IMR-90 (cell line): ENCODE measurements at regions not wholly inside any gene's neighbourhood (a gene's known extent, or its start where the extent isn't known, plus 50 kb on each side); places are given as distances from the start of the nearest gene placed in this dataset.

Source experiments
- BHLHE40 ChIP-seq: fragments of 150-350 bp; IDR thresholded peaks from 2 replicates; pipeline ENCODE4 v1.6.1; 2016; ENCODE audit warnings: mild to moderate bottlenecking, low read depth, low read length
- CEBPB ChIP-seq: IDR thresholded peaks from 2 replicates; pipeline ENCODE4 v1.6.1; 2012; ENCODE audit warnings: low read depth, low read length, improper control_type of control experiment
- CTCF ChIP-seq: conservative IDR thresholded peaks from 2 replicates; pipeline ENCODE4 v1.5.1; 2012; ENCODE audit warnings: mild to moderate bottlenecking, low read depth, low read length, improper control_type of control experiment
- ELK1 ChIP-seq: fragments of 150-350 bp; IDR thresholded peaks from 2 replicates; pipeline ENCODE4 v1.6.1; 2016; ENCODE audit warnings: low read depth, mild to moderate bottlenecking, low read length, moderate library complexity, borderline replicate concordance
- FOS ChIP-seq: fragments of 150-350 bp; IDR thresholded peaks from 2 replicates; pipeline ENCODE4 v1.6.1; 2016; ENCODE audit warnings: low read depth, low read length
- MAZ ChIP-seq: IDR thresholded peaks from 2 replicates; pipeline ENCODE4 v1.6.1; 2012; ENCODE audit warnings: low read depth, mild to moderate bottlenecking, low read length, improper control_type of control experiment, moderate library complexity, borderline replicate concordance
- MXI1 ChIP-seq: IDR thresholded peaks from 2 replicates; pipeline ENCODE4 v1.6.1; 2012; ENCODE audit warnings: low read depth, mild to moderate bottlenecking, low read length, moderate library complexity, borderline replicate concordance
- POLR2A ChIP-seq: IDR thresholded peaks from 2 replicates; pipeline ENCODE4 v1.6.1; 2012; ENCODE audit warnings: mild to moderate bottlenecking, low read depth, low read length
- RAD21 ChIP-seq: IDR thresholded peaks from 2 replicates; pipeline ENCODE4 v1.6.1; 2012; ENCODE audit warnings: low read length, improper control_type of control experiment
- RCOR1 ChIP-seq: IDR thresholded peaks from 2 replicates; pipeline ENCODE4 v1.6.1; 2012; ENCODE audit warnings: mild to moderate bottlenecking, low read length, improper control_type of control experiment; ENCODE audit not compliant: insufficient replicate concordance
- RFX5 ChIP-seq: IDR thresholded peaks from 2 replicates; pipeline ENCODE4 v1.8.0; 2012; ENCODE audit warnings: low read depth, mild to moderate bottlenecking, low read length, moderate library complexity
- SMC3 ChIP-seq: fragments of 150-350 bp; IDR thresholded peaks from 2 replicates; pipeline ENCODE4 v1.6.1; 2016; ENCODE audit warnings: low read depth, mild to moderate bottlenecking, antibody characterized with exemption, low read length, moderate library complexity
- USF2 ChIP-seq: fragments of 150-350 bp; IDR thresholded peaks from 2 replicates; pipeline ENCODE4 v1.6.1; 2017; ENCODE audit warnings: mild to moderate bottlenecking, antibody characterized with exemption, low read length, low read depth

- TF ChIP-seq CTCF (no peak), POLR2A (no peak), RFX5 (no peak), RAD21 (no peak), USF2 (no peak), RCOR1 (no peak), MXI1 (no peak), CEBPB (no peak), SMC3 (no peak), ELK1 (no peak), BHLHE40 (no peak), MAZ (no peak), FOS (no peak)
These were observed 434.4 kb upstream of the FAM47C start for GRCh38 chrX:36573720-36574119.
